ENCODE measurements at regions not wholly inside any gene's neighbourhood (a gene's known extent, or its start where the extent isn't known, plus 50 kb on each side); places are given as distances from the start of the nearest gene placed in this dataset.

GRCh38 chr3:87796137-87796842, 262.5 kb downstream of the CGGBP1 start:
- TF ChIP-seq, protein P1, sequence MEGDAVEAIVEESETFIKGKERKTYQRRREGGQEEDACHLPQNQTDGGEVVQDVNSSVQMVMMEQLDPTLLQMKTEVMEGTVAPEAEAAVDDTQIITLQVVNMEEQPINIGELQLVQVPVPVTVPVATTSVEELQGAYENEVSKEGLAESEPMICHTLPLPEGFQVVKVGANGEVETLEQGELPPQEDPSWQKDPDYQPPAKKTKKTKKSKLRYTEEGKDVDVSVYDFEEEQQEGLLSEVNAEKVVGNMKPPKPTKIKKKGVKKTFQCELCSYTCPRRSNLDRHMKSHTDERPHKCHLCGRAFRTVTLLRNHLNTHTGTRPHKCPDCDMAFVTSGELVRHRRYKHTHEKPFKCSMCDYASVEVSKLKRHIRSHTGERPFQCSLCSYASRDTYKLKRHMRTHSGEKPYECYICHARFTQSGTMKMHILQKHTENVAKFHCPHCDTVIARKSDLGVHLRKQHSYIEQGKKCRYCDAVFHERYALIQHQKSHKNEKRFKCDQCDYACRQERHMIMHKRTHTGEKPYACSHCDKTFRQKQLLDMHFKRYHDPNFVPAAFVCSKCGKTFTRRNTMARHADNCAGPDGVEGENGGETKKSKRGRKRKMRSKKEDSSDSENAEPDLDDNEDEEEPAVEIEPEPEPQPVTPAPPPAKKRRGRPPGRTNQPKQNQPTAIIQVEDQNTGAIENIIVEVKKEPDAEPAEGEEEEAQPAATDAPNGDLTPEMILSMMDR (IDR thresholded peaks at IDR 0.05): no peak
- TF ChIP-seq POLR2A (IDR thresholded peaks at IDR 0.05) (no peak), POLR2AphosphoS5 (IDR thresholded peaks at IDR 0.05) (no peak), EP300 (IDR thresholded peaks at IDR 0.05; ENCODE audit: low read depth) (no peak)
- Histone ChIP-seq H3K27me3 (peaks cover 40% of the 10 kb centered on the region), H3K4me1 (peaks cover 0 to 15% (median 12%) of the 10 kb centered on the region in 4 donors), H3K9me3 (no peaks in the 10 kb centered on the region), H3K36me3 (no peaks in the 10 kb centered on the region), H3K27ac (no peak overlapping the region), H3K4me3 (no peak overlapping the region)
- intact Hi-C loops (cut with DNase I; ENCODE audit: low total_unique reads) (no loop called here), in situ Hi-C loops (cut with MboI; ENCODE audit: low pct_ligation_motif_present in 1 of 4, low pct_unique_long_range_greater_than_20kb in 1 of 4, low sequenced_read_pairs in 3 of 4) (no loop called here)
- no peak for DNase-seq
- WGBS, 2 donors (ENCODE audit: low coverage in 1 of 2): 26 to 32% methylated on average over 2 of the region's 2 CpGs

DNA sequence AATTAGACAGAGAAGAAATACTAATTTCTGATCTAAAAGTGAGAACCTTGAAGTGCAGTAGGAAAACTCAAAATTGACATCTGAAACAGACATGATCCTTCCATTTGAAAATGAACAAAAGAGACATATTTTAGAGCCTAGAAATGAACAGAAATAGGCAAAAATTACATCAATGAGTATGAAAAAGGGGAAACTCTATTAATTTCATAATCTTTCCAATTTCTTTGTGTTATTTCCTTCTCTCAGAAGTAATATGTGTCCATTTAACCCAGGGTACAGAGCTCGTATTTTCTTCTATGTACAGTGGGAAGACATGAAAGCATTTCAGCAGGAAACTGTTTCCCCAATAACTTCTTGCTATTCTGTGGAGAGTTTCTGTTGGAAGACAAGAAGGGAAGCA, 263.1 kb downstream of the CGGBP1 start:
- Histone ChIP-seq H3K4me1 (peaks cover 0 to 15% (median 12%) of the 10 kb centered on the region in 4 donors), H3K27ac (no peak overlapping the region), H3K9me3 (no peaks in the 10 kb centered on the region), H3K27me3 (peaks cover 45% of the 10 kb centered on the region), H3K4me3 (no peak overlapping the region), H3K36me3 (no peaks in the 10 kb centered on the region)
- in situ Hi-C loops (cut with MboI; ENCODE audit: low pct_ligation_motif_present in 1 of 4, low pct_unique_long_range_greater_than_20kb in 1 of 4, low sequenced_read_pairs in 3 of 4): no loop called here
- TF ChIP-seq EP300 (IDR thresholded peaks at IDR 0.05; ENCODE audit: low read depth) (no peak), POLR2AphosphoS5 (IDR thresholded peaks at IDR 0.05) (no peak), POLR2A (IDR thresholded peaks at IDR 0.05) (no peak)
- TF ChIP-seq, protein P1 (IDR thresholded peaks at IDR 0.05): no peak
- WGBS, 2 donors (ENCODE audit: low coverage in 1 of 2): 54 to 57% methylated on average over 1 of the region's 1 CpG
- intact Hi-C loops (cut with DNase I; ENCODE audit: low total_unique reads): no loop called here
- DNase-seq: no peak

DNA sequence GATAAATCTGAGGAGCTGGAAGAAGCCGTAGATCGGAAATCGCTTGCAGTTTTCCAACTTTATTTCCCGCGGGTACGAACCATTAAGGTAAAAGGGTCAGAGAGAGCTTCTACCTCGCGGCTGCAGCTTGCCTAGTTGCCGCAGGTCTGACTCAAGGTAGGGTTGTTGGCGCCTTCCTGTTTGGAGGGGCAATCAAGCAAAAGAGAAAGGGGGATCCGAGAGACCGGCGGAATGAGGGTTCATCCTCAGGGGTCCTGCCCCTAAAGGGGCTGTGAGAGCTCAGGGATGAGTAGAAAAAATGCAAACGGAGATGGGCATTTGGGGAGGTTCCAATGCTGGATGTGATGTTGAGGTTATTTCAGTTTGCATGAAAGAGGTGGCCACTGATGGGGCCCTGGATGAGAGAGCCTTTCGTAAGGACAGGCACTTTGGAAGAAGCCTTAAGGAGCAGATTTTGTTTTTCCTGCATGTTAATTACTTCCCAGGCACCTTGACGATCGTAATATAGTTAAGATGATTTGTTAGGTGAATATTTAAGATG, 265.4 kb downstream of the CGGBP1 start:
- intact Hi-C loops (cut with DNase I; ENCODE audit: low total_unique reads) (no loop called here), in situ Hi-C loops (cut with MboI; ENCODE audit: low pct_ligation_motif_present in 1 of 4, low pct_unique_long_range_greater_than_20kb in 1 of 4, low sequenced_read_pairs in 3 of 4) (no loop called here)
- DNase-seq: no peak
- 0 to 10% methylated on average over 5 to 17 of the region's 17 CpGs for WGBS, 2 donors (ENCODE audit: low coverage in 1 of 2)
- Histone ChIP-seq H3K9me3 (no peaks in the 10 kb centered on the region), H3K4me3 (peak overlapping the region in 2 of 4 donors; percentile 19 to 43), H3K36me3 (no peaks in the 10 kb centered on the region), H3K4me1 (peaks cover 0 to 15% (median 12%) of the 10 kb centered on the region in 4 donors), H3K27ac (no peak overlapping the region), H3K27me3 (peaks cover 62% of the 10 kb centered on the region)
- no peak for TF ChIP-seq POLR2A (IDR thresholded peaks at IDR 0.05)
- TF ChIP-seq EP300 (IDR thresholded peaks at IDR 0.05; ENCODE audit: low read depth): no peak
- no peak for TF ChIP-seq POLR2AphosphoS5 (IDR thresholded peaks at IDR 0.05)
- TF ChIP-seq, protein P1 (IDR thresholded peaks at IDR 0.05): no peak

DNA sequence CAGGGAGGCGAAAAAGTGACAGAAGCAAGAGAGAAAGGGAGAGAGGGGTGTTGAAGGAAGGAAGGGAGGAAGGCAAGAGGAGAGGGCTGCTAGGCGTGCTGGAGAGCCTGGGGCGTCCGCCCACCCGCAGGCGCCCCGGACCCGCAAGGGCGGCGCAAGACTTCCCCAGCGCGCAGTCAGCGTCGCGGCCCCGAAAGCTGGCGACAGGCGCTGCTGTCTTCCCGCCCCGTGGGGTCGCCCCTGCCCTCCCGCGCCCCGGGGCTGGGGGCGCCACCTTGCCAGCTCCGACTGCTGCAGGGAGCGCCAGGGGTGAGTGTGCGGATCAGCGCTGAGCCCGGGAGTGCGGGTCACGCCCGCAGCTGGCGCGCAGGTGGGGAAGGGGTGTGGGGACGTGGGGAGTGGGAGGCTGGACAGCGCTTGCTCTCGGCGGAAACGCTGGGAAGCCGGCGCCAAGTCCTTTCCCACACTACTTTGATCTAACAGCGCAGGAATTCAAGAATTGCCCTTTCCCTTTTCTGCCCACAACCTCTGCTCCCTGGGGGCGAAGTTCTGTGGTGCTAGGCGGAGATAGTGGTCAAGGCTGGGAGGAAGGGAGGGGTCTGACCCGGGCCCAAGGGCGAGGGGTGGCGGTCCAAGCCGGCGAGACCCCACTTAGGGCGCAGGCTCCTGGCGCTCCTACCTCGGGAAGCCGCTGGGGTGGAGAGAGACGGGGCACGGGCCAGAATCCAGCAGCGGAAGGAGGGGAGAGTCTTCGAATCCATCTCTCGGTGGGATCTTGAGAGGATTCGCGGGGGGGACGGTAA, 266.1 kb downstream of the CGGBP1 start, which contains the start of gene HTR1F:
HTR1F (plus strand) TSS at position 173 of the 803 bp plus-strand sequence.
- Histone ChIP-seq H3K27me3 (peaks cover 62% of the 10 kb centered on the region), H3K36me3 (no peaks in the 10 kb centered on the region), H3K4me3 (peak within 1 kb of the TSS in 3 of 4 donors; percentile 10 to 43 (median 19)), H3K4me1 (peaks cover 0 to 15% (median 12%) of the 10 kb centered on the region in 4 donors), H3K27ac (no peak within 1 kb of the TSS), H3K9me3 (no peaks in the 10 kb centered on the region)
- in situ Hi-C loops (cut with MboI; ENCODE audit: low pct_ligation_motif_present in 1 of 4, low pct_unique_long_range_greater_than_20kb in 1 of 4, low sequenced_read_pairs in 3 of 4) (no loop called here), intact Hi-C loops (cut with DNase I; ENCODE audit: low total_unique reads) (no loop called here)
- TF ChIP-seq EP300 (IDR thresholded peaks at IDR 0.05; ENCODE audit: low read depth): no peak
- TF ChIP-seq, protein P1 (IDR thresholded peaks at IDR 0.05): no peak
- no peak for TF ChIP-seq POLR2A (IDR thresholded peaks at IDR 0.05)
- no peak for TF ChIP-seq POLR2AphosphoS5 (IDR thresholded peaks at IDR 0.05)
- 7% methylated on average over 62 of the region's 62 CpGs; no CpG with 5 or more reads in 1 of the 2 donors for WGBS, 2 donors (ENCODE audit: low coverage in 1 of 2)
- no peak for DNase-seq
